HL-60 (cell line): ENCODE measurements at regions not wholly inside any gene's neighbourhood (a gene's known extent, or its start where the extent isn't known, plus 50 kb on each side); places are given as distances from the start of the nearest gene placed in this dataset.

Experiments used
- CTCF ChIP-seq: IDR thresholded peaks from one replicate; pipeline ENCODE4 v1.5.1; 2011; ENCODE audit warnings: low read length, control low read depth, inconsistent platforms; ENCODE audit not compliant: insufficient read depth
- GABPA ChIP-seq: IDR thresholded peaks from 2 replicates; pipeline ENCODE4 v1.6.1; 2012; ENCODE audit warnings: low read depth
- POLR2AphosphoS5 ChIP-seq: IDR thresholded peaks from 2 replicates; pipeline ENCODE4 v1.6.1; 2012; ENCODE audit warnings: low read depth
- REST ChIP-seq: IDR thresholded peaks from 2 replicates; pipeline ENCODE4 v1.6.1; 2012; ENCODE audit warnings: low read depth; ENCODE audit not compliant: insufficient replicate concordance
- SPI1 ChIP-seq: IDR thresholded peaks from 2 replicates; pipeline ENCODE4 v1.6.1; 2012; ENCODE audit warnings: low read depth, mild to moderate bottlenecking, borderline replicate concordance

- TF ChIP-seq CTCF (no peak), POLR2AphosphoS5 (no peak), REST (no peak), GABPA (no peak), SPI1 (no peak)
Measured at GRCh38 chr2:67792191-67792590, 270.6 kb downstream of the C1D start.
